Neuronal stem cell (in vitro differentiated cells): ENCODE measurements at regions not wholly inside any gene's neighbourhood (a gene's known extent, or its start where the extent isn't known, plus 50 kb on each side); places are given as distances from the start of the nearest gene placed in this dataset.

Experiments used
- DNase-seq: peaks from one replicate; pipeline ENCODE4 v3.0.0-alpha.2; 2013; ENCODE audit warnings: low spot score
- H2AFZ ChIP-seq: one replicate; pipeline ENCODE4 v1.6.1; 2013; ENCODE audit warnings: mild to moderate bottlenecking, low read length, inconsistent platforms
- H2AK5ac ChIP-seq: 2 replicates; pipeline ENCODE4 v1.6.1; 2013; ENCODE audit warnings: low read depth, mild to moderate bottlenecking, inconsistent platforms, low read length, moderate library complexity, mixed read lengths
- H2BK120ac ChIP-seq: 2 replicates; pipeline ENCODE4 v1.6.1; 2013; ENCODE audit warnings: low read depth, mild to moderate bottlenecking, inconsistent platforms, low read length, moderate library complexity, mixed read lengths
- H2BK12ac ChIP-seq: one replicate; pipeline ENCODE4 v1.6.1; 2013; ENCODE audit warnings: low read length, inconsistent platforms
- H2BK15ac ChIP-seq: 2 replicates; pipeline ENCODE4 v1.6.1; 2013; ENCODE audit warnings: mild to moderate bottlenecking, low read length, inconsistent platforms, mixed read lengths
- H2BK5ac ChIP-seq: one replicate; pipeline ENCODE4 v1.6.1; 2013; ENCODE audit warnings: inconsistent platforms, mild to moderate bottlenecking, low read length, moderate library complexity
- H3K14ac ChIP-seq: one replicate; pipeline ENCODE4 v1.6.1; 2013; ENCODE audit warnings: low read length, inconsistent platforms
- H3K18ac ChIP-seq: 2 replicates; pipeline ENCODE4 v1.6.1; 2013; ENCODE audit warnings: low read length, inconsistent platforms
- H3K23ac ChIP-seq: 2 replicates; pipeline ENCODE4 v1.6.1; 2013; ENCODE audit warnings: low read depth, mild to moderate bottlenecking, mixed read lengths, low read length, inconsistent platforms; ENCODE audit not compliant: poor library complexity
- H3K27ac ChIP-seq: replicated peaks from 3 replicates; pipeline ENCODE4 v1.5.1; 2013; ENCODE audit warnings: low read length, inconsistent platforms
- H3K27me3 ChIP-seq, 3 experiments: 2 replicates each; pipeline ENCODE4 v1.6.1; 2013; ENCODE audit warnings: low read length in 3 of 3, mild to moderate bottlenecking in 2 of 3, inconsistent platforms in 1 of 3, low read depth in 1 of 3, mixed read lengths in 1 of 3, moderate library complexity in 1 of 3; ENCODE audit not compliant: control insufficient read depth in 3 of 3, insufficient read depth in 3 of 3
- H3K36me3 ChIP-seq, 2 donors: replicated peaks in 1 of 2; 2 replicates each; pipeline ENCODE4 v1.6.1; 2013; ENCODE audit warnings: low read length in 2 of 2; ENCODE audit not compliant: control insufficient read depth in 2 of 2, insufficient read depth in 2 of 2
- H3K4ac ChIP-seq: 2 replicates; pipeline ENCODE4 v1.6.1; 2013; ENCODE audit warnings: inconsistent platforms, mild to moderate bottlenecking, low read length, moderate library complexity
- H3K4me1 ChIP-seq, 2 donors: 1 replicate in 1 of 2; 2 replicates in 1 of 2; pipeline ENCODE4 v1.6.1; 2013; ENCODE audit warnings: low read length in 2 of 2, low read depth in 1 of 2; ENCODE audit not compliant: control insufficient read depth in 2 of 2, insufficient read depth in 1 of 2
- H3K4me2 ChIP-seq: one replicate; pipeline ENCODE4 v1.6.1; 2013; ENCODE audit warnings: mild to moderate bottlenecking, low read length, inconsistent platforms; ENCODE audit not compliant: insufficient read depth, poor library complexity, severe bottlenecking
- H3K4me3 ChIP-seq, 2 donors: 2 replicates each; pipeline ENCODE4 v1.5.1; 2013; ENCODE audit warnings: low read length in 2 of 2, mild to moderate bottlenecking in 2 of 2, inconsistent platforms in 1 of 2, moderate library complexity in 1 of 2
- H3K79me1 ChIP-seq: one replicate; pipeline ENCODE4 v1.6.1; 2013; ENCODE audit warnings: low read depth, mild to moderate bottlenecking, inconsistent platforms, low read length, moderate library complexity
- H3K9ac ChIP-seq: one replicate; pipeline ENCODE4 v1.6.1; 2013; ENCODE audit warnings: mild to moderate bottlenecking, low read depth, low read length, inconsistent platforms; ENCODE audit not compliant: poor library complexity
- H3K9me3 ChIP-seq, 2 donors: replicated peaks in 1 of 2; 2 replicates each; pipeline versions ENCODE3 to v1.6.1; 2013; ENCODE audit warnings: low read length in 2 of 2, mild to moderate bottlenecking in 2 of 2, inconsistent platforms in 1 of 2, low read depth in 1 of 2, mixed read lengths in 1 of 2, moderate library complexity in 1 of 2; ENCODE audit not compliant: control insufficient read depth in 2 of 2, insufficient read depth in 1 of 2
- H4K8ac ChIP-seq: one replicate; pipeline ENCODE4 v1.6.1; 2013; ENCODE audit warnings: low read depth, mild to moderate bottlenecking, inconsistent platforms, low read length, moderate library complexity
- H4K91ac ChIP-seq: one replicate; pipeline ENCODE4 v1.6.1; 2013; ENCODE audit warnings: low read length, low read depth, mild to moderate bottlenecking, inconsistent platforms; ENCODE audit not compliant: poor library complexity
- WGBS, 2 donors: extraction: QIAGEN DNeasy Blood & Tissue Kit; methylation state at CpG; one replicate each; pipeline ENCODE4 v1.1.7; 2013; ENCODE audit warnings: missing lambda C conversion rate in 2 of 2, mixed read lengths in 1 of 2; ENCODE audit not compliant: insufficient read length in 2 of 2, insufficient replicate concordance in 1 of 2; ENCODE audit errors: extremely low coverage in 2 of 2; 5-methylcytosine and 5-hydroxymethylcytosine counted together

GRCh38 chr2:19547321-19547720 lies 188.9 kb upstream of the OSR1 start:
- H3K4me3 ChIP-seq, result no peak overlapping the region
- peak overlapping the region; percentile 47 for H3K23ac ChIP-seq
- H3K27ac ChIP-seq, result no peak overlapping the region
- H3K9ac ChIP-seq, result peak overlapping the region; percentile 30
- no peaks in the 10 kb centered on the region for H3K79me1 ChIP-seq
- no peak overlapping the region for H4K8ac ChIP-seq
- no peak overlapping the region for H4K91ac ChIP-seq
- no peak overlapping the region for H2BK5ac ChIP-seq
- no peak overlapping the region for H2AFZ ChIP-seq
- no peak overlapping the region for H2BK12ac ChIP-seq
- H3K4me2 ChIP-seq, result no peak overlapping the region
- H3K14ac ChIP-seq, result no peak overlapping the region
- no peak for DNase-seq
- H2BK15ac ChIP-seq, result peak overlapping the region; percentile 53
- no peaks in the 10 kb centered on the region for H3K36me3 ChIP-seq
- H2AK5ac ChIP-seq, result no peak overlapping the region
- H3K4ac ChIP-seq, result no peak overlapping the region
- H3K9me3 ChIP-seq, result no peaks in the 10 kb centered on the region
- H2BK120ac ChIP-seq, result no peak overlapping the region
- H3K27me3 ChIP-seq, result no peaks in the 10 kb centered on the region
- H3K4me1 ChIP-seq, result no peaks in the 10 kb centered on the region
- H3K18ac ChIP-seq, result no peak overlapping the region

- Histone ChIP-seq H3K14ac (no peak overlapping the region), H3K4me3 (no peak overlapping the region)
- WGBS, 2 donors, result no CpG with 5 or more reads among the region's 4 CpGs
Observed at GRCh38 chr2:19545507-19545906, 187.1 kb upstream of the OSR1 start.

GRCh38 chr2:19543663-19544383 lies 185.4 kb upstream of the OSR1 start:
- no peak overlapping the region for H2AFZ ChIP-seq
- H3K4ac ChIP-seq, result no peak overlapping the region
- no peak overlapping the region for H3K27ac ChIP-seq
- no peaks in the 10 kb centered on the region for H3K27me3 ChIP-seq
- no peaks in the 10 kb centered on the region for H3K9me3 ChIP-seq
- H4K91ac ChIP-seq, result no peak overlapping the region
- no CpG with 5 or more reads among the region's 2 CpGs for WGBS, 2 donors
- no peak overlapping the region for H2BK12ac ChIP-seq
- H2BK5ac ChIP-seq, result no peak overlapping the region
- no peak overlapping the region for H2BK120ac ChIP-seq
- H3K4me1 ChIP-seq, result no peaks in the 10 kb centered on the region
- H2BK15ac ChIP-seq, result no peak overlapping the region
- H3K23ac ChIP-seq, result no peak overlapping the region
- H3K14ac ChIP-seq, result no peak overlapping the region
- no peak overlapping the region for H3K9ac ChIP-seq
- no peak overlapping the region for H4K8ac ChIP-seq
- H3K36me3 ChIP-seq, result no peaks in the 10 kb centered on the region
- H3K79me1 ChIP-seq, result no peaks in the 10 kb centered on the region
- H3K4me3 ChIP-seq, result no peak overlapping the region
- no peak overlapping the region for H3K18ac ChIP-seq
- no peak overlapping the region for H3K4me2 ChIP-seq
- no peak overlapping the region for H2AK5ac ChIP-seq
- no peak for DNase-seq

More at GRCh38 chr2:19545507-19545906, 187.1 kb upstream of the OSR1 start:
- Histone ChIP-seq H4K8ac (no peak overlapping the region), H3K4me2 (no peak overlapping the region), H3K27me3 (no peaks in the 10 kb centered on the region), H3K23ac (no peak overlapping the region), H2BK12ac (no peak overlapping the region), H3K18ac (no peak overlapping the region), H3K79me1 (no peaks in the 10 kb centered on the region), H2AFZ (no peak overlapping the region), H2BK120ac (no peak overlapping the region), H2BK5ac (no peak overlapping the region), H3K4me1 (no peaks in the 10 kb centered on the region), H2BK15ac (no peak overlapping the region), H3K4ac (no peak overlapping the region), H4K91ac (no peak overlapping the region), H3K9me3 (no peaks in the 10 kb centered on the region), H3K27ac (no peak overlapping the region), H2AK5ac (no peak overlapping the region), H3K9ac (no peak overlapping the region), H3K36me3 (no peaks in the 10 kb centered on the region)
- DNase-seq, result no peak

GRCh38 chr2:19542796-19543662 lies 184.6 kb upstream of the OSR1 start:
- Histone ChIP-seq H3K36me3 (no peaks in the 10 kb centered on the region), H3K27me3 (no peaks in the 10 kb centered on the region), H2AK5ac (no peak overlapping the region), H4K8ac (no peak overlapping the region), H2BK15ac (no peak overlapping the region), H3K9me3 (no peaks in the 10 kb centered on the region), H3K18ac (no peak overlapping the region), H3K4me2 (no peak overlapping the region), H3K4me1 (no peaks in the 10 kb centered on the region), H2AFZ (no peak overlapping the region), H3K23ac (no peak overlapping the region), H2BK5ac (no peak overlapping the region), H2BK12ac (no peak overlapping the region), H3K79me1 (no peaks in the 10 kb centered on the region), H3K27ac (no peak overlapping the region), H3K14ac (no peak overlapping the region), H3K9ac (no peak overlapping the region), H3K4ac (no peak overlapping the region), H3K4me3 (no peak overlapping the region), H4K91ac (no peak overlapping the region), H2BK120ac (no peak overlapping the region)
- no peak for DNase-seq
- no CpG with 5 or more reads among the region's 8 CpGs for WGBS, 2 donors
